ENCODE measurements at regions not wholly inside any gene's neighbourhood (a gene's known extent, or its start where the extent isn't known, plus 50 kb on each side); places are given as distances from the start of the nearest gene placed in this dataset.

- TF ChIP-seq CTCF (IDR thresholded peaks at IDR 0.05) (no peak), POLR2A (IDR thresholded peaks at IDR 0.05) (no peak)
These were observed 442.1 kb upstream of the NR5A2 start for GRCh38 chr1:199585392-199585791.
